Mucosa of descending colon (tissue), 3 donors: ENCODE measurements at regions not wholly inside any gene's neighbourhood (a gene's known extent, or its start where the extent isn't known, plus 50 kb on each side); places are given as distances from the start of the nearest gene placed in this dataset.

Experiments used
- ATAC-seq: fragments of 200-7000 bp; cut with Tn5 transposase; one replicate; pipeline ENCODE4 v1.9.1; 2020; ENCODE audit warnings: mild to moderate bottlenecking, moderate library complexity
- DNase-seq, 3 donors: peaks; one replicate each; pipeline ENCODE4 v3.0.0-alpha.2; 2020
- H3K36me3 ChIP-seq: fragments of 200-600 bp; one replicate; pipeline ENCODE4 v1.8.0; 2021; ENCODE audit warnings: low read depth, mild to moderate bottlenecking
- H3K4me1 ChIP-seq: fragments of 200-600 bp; one replicate; pipeline ENCODE4 v1.8.0; 2021; ENCODE audit warnings: low read depth, mild to moderate bottlenecking
- H3K4me3 ChIP-seq: fragments of 200-600 bp; one replicate; pipeline ENCODE4 v1.8.0; 2021; ENCODE audit warnings: mild to moderate bottlenecking
- H3K9me3 ChIP-seq: fragments of 200-600 bp; one replicate; pipeline ENCODE4 v1.8.0; 2021; ENCODE audit warnings: mild to moderate bottlenecking
- CTCF ChIP-seq: fragments of 200-600 bp; IDR thresholded peaks from one replicate; pipeline ENCODE4 v1.8.0; 2022; ENCODE audit warnings: antibody characterized with exemption, mild to moderate bottlenecking
- intact Hi-C, 2 donors: fragments of 100-400 bp; cut with DNase I in 1 of 2; cut with micrococcal nuclease in 1 of 2; formaldehyde crosslinking; loops; one replicate each; pipeline versions ENCODE4 v1.11.0 to v1.11.1; 2022; cut with DNase I, micrococcal nuclease
- donor health status: DM: no; HTN: no; CAD: no; lungs with moderate emphysema.
- donor health status: DM: no; HTN: no; CAD: no.
- donor health status: DM: no; HTN: yes; CAD: no.

GRCh38 chr1:224528900-224529299, 87.2 kb upstream of the CNIH3 start:
- Histone ChIP-seq H3K36me3 (no peaks in the 10 kb centered on the region), H3K4me1 (no peaks in the 10 kb centered on the region), H3K9me3 (no peaks in the 10 kb centered on the region), H3K4me3 (no peak overlapping the region)
- TF ChIP-seq CTCF, result no peak
- intact Hi-C loops, result no loop called here
- ATAC-seq (no peak), DNase-seq (no peak)

GRCh38 chr1:224529844-224530243, 86.3 kb upstream of the CNIH3 start:
- H3K36me3 ChIP-seq, result no peaks in the 10 kb centered on the region
- no peak for TF ChIP-seq CTCF
- DNase-seq (no peak), ATAC-seq (no peak)
- H3K4me1 ChIP-seq, result no peaks in the 10 kb centered on the region
- no peaks in the 10 kb centered on the region for H3K9me3 ChIP-seq
- intact Hi-C loops, result no loop called here
- no peak overlapping the region for H3K4me3 ChIP-seq

GRCh38 chr1:224533517-224533916, 82.6 kb upstream of the CNIH3 start:
- ATAC-seq (no peak), DNase-seq (no peak)
- intact Hi-C loops, result no loop called here
- no peaks in the 10 kb centered on the region for H3K9me3 ChIP-seq
- no peaks in the 10 kb centered on the region for H3K36me3 ChIP-seq
- H3K4me3 ChIP-seq, result no peak overlapping the region
- no peaks in the 10 kb centered on the region for H3K4me1 ChIP-seq
- no peak for TF ChIP-seq CTCF

GRCh38 chr1:224534731-224535130, 81.4 kb upstream of the CNIH3 start:
- no peak for DNase-seq
- intact Hi-C loops, result no loop called here

GRCh38 chr1:224535641-224536040, 80.5 kb upstream of the CNIH3 start:
- no peak for TF ChIP-seq CTCF
- no peaks in the 10 kb centered on the region for H3K9me3 ChIP-seq
- no peaks in the 10 kb centered on the region for H3K36me3 ChIP-seq
- intact Hi-C loops, result no loop called here
- no peak for ATAC-seq
- no peak for DNase-seq
- H3K4me3 ChIP-seq, result no peak overlapping the region
- H3K4me1 ChIP-seq, result no peaks in the 10 kb centered on the region

More at GRCh38 chr1:224534731-224535130, 81.4 kb upstream of the CNIH3 start:
- Histone ChIP-seq H3K4me1 (no peaks in the 10 kb centered on the region), H3K36me3 (no peaks in the 10 kb centered on the region), H3K9me3 (no peaks in the 10 kb centered on the region), H3K4me3 (no peak overlapping the region)
- TF ChIP-seq CTCF, result no peak
- ATAC-seq, result no peak

- Histone ChIP-seq H3K9me3 (no peaks in the 10 kb centered on the region), H3K4me1 (no peaks in the 10 kb centered on the region), H3K4me3 (no peak overlapping the region), H3K36me3 (no peaks in the 10 kb centered on the region)
- no peak for TF ChIP-seq CTCF
- no peak for ATAC-seq
- intact Hi-C loops, result no loop called here
- DNase-seq, result no peak
These were observed 76.1 kb upstream of the CNIH3 start for GRCh38 chr1:224539971-224540370.
